ENCODE measurements at regions not wholly inside any gene's neighbourhood (a gene's known extent, or its start where the extent isn't known, plus 50 kb on each side); places are given as distances from the start of the nearest gene placed in this dataset.

DNA sequence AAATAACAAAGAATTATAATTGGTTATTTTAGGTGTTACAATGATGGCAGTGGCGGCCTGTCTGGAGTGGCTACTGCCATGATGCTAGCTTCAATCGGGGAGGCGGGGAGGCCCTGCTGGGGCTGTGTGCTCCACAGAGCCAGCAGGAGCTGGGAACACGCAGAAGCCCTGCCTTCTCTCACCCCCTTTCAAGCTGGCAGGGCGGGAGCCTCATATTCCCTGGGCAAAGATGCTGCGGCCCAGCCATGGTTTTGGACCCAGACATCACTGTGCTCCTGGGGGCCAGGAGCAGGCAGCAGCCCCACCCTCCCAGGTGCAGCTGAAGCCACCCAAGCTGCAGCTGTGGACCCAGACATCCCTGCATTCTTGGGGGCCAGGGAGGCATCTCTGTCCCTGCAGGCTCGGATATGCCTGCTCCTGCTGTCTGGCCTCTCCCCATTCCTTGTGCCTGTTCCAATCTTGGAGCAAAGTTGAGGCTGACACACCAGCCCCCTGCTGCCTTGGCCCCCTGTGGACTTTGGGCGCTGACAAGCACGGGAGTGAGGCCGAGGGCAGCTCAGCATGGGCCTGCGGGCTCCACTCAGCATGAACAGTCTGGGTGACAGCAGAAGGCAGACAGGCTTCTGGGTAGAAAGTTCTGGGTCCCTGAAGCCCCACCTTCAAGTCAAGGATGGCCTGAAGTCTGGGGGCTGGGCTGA is 263.1 kb upstream of the HTR2A start:
- H3K36me3 ChIP-seq (ENCODE audit: control insufficient read depth, insufficient read depth, low read length), result no peaks in the 10 kb centered on the region
- WGBS (ENCODE audit: insufficient coverage), result 90% methylated on average over 11 of the region's 11 CpGs
- DNase-seq, result no peak

DNA sequence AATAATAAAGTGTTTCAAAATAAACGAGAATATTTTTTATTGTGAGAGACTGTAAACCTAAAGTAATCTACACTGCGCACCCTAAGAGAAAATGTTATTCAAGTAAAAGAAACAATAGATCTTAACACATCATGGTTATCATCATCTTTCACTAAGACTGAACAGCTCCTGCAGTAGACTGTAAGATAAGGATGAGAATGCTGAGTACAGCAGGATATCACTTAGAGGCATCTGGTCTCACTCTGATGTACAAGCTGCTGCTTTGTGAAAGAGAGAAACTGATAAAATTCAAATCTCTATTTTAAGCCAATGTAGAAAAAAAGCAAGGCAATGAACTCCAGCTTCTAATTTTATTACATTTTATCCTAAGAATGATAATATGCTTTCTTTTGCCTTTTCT is 261.7 kb upstream of the HTR2A start:
- no peak for DNase-seq
- Histone ChIP-seq H3K36me3 (ENCODE audit: control insufficient read depth, insufficient read depth, low read length) (no peaks in the 10 kb centered on the region), H3K4me3 (ENCODE audit: low read length) (no peak overlapping the region), H3K27ac (ENCODE audit: low read length) (no peak overlapping the region), H3K4me1 (ENCODE audit: control insufficient read depth, insufficient read depth, low read length) (no peaks in the 10 kb centered on the region), H3K27me3 (ENCODE audit: control insufficient read depth, insufficient read depth, low read length) (no peaks in the 10 kb centered on the region), H3K9me3 (replicated peaks; ENCODE audit: control insufficient read depth, low read depth, low read length) (no peaks in the 10 kb centered on the region)
- no CpG with 5 or more reads among the region's 2 CpGs for WGBS (ENCODE audit: insufficient coverage)

More for the DNA sequence above, 263.1 kb upstream of the HTR2A start:
- no peaks in the 10 kb centered on the region for H3K4me1 ChIP-seq (ENCODE audit: control insufficient read depth, insufficient read depth, low read length)
- H3K9me3 ChIP-seq (replicated peaks; ENCODE audit: control insufficient read depth, low read depth, low read length), result no peaks in the 10 kb centered on the region
- no peak overlapping the region for H3K4me3 ChIP-seq (ENCODE audit: low read length)
- no peaks in the 10 kb centered on the region for H3K27me3 ChIP-seq (ENCODE audit: control insufficient read depth, insufficient read depth, low read length)
- H3K27ac ChIP-seq (ENCODE audit: low read length), result no peak overlapping the region

DNA sequence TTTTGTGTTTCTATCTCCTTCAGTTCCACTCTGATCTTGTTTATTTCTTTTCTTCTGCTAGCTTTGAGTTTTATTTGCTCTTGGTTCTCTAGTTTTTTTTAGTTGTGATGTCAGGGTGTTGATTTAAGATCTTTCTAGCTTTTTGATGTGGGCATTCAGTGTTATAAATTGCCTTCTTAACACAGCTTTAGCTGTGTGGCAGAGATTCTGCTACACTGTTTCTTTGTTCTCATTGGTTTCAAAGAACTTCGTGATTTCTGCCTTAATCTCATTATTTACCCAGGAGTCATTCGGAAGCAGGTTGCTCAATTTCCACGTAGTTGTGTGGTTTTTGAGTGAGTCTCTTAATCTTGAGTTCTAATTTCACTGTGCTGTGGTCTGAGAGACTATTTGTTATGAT is 251.7 kb upstream of the HTR2A start:
- H3K27ac ChIP-seq (ENCODE audit: low read length), result no peak overlapping the region
- no peaks in the 10 kb centered on the region for H3K27me3 ChIP-seq (ENCODE audit: control insufficient read depth, insufficient read depth, low read length)
- H3K36me3 ChIP-seq (ENCODE audit: control insufficient read depth, insufficient read depth, low read length), result no peaks in the 10 kb centered on the region
- no peaks in the 10 kb centered on the region for H3K9me3 ChIP-seq (replicated peaks; ENCODE audit: control insufficient read depth, low read depth, low read length)
- WGBS (ENCODE audit: insufficient coverage), result 83% methylated on average over 1 of the region's 3 CpGs
- no peaks in the 10 kb centered on the region for H3K4me1 ChIP-seq (ENCODE audit: control insufficient read depth, insufficient read depth, low read length)
- H3K4me3 ChIP-seq (ENCODE audit: low read length), result no peak overlapping the region
- DNase-seq, result no peak

DNA sequence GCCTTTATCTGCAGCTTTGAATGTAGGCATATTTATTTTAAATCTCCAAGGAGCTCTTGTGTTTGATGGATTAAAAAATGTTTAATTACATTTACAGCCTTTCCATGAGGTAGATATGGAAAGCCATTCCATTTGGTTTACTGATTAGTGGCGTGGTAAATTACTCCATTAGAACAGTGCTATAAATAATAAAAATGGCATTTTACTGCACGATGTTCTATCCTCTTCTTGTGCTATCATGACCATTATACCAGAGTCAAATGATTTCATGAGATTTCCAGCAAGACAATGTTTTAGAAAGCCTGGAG is 250.9 kb upstream of the HTR2A start:
- no peaks in the 10 kb centered on the region for H3K27me3 ChIP-seq (ENCODE audit: control insufficient read depth, insufficient read depth, low read length)
- no peaks in the 10 kb centered on the region for H3K4me1 ChIP-seq (ENCODE audit: control insufficient read depth, insufficient read depth, low read length)
- no peaks in the 10 kb centered on the region for H3K36me3 ChIP-seq (ENCODE audit: control insufficient read depth, insufficient read depth, low read length)
- no peaks in the 10 kb centered on the region for H3K9me3 ChIP-seq (replicated peaks; ENCODE audit: control insufficient read depth, low read depth, low read length)
- no peak overlapping the region for H3K27ac ChIP-seq (ENCODE audit: low read length)
- WGBS (ENCODE audit: insufficient coverage), result no CpG with 5 or more reads among the region's 2 CpGs
- DNase-seq, result no peak
- no peak overlapping the region for H3K4me3 ChIP-seq (ENCODE audit: low read length)

DNA sequence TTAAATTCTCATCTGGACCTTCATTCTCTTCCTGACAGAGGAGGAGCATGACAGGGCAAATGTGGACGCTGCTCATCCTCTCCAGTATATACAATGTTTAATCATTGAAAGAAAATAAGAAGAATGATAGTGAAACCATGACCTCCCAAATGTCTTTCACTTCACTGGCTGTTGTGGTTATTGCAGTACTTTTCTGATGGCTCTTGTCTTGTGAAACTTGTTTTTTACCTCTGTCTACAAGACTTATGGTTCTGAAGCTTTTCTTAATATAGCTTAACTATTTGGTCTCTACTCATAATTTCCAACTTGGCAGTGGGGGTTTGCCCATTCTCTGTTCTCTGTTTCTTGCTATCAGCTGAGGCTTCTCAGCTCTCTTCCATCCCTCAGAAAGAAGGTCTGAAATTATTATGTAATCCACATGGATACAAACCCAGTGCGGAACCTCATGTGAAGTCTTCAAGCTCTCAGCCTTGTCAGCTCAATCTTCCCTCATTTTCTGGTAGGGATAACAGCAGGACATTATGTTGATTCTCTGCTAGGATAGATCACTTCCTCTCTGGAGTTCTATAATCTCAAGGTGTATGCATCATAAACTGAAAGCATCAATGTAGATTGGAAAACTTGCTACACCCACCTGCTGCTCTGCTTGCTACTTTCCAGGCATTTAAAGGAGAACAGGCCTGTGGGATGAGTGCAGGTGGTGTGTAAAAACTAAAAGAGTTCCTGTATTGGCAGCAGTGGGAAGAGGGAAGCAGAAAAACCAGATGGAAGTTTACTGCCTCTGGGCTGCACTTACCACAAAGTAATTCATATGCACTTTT is 250.3 kb upstream of the HTR2A start:
- WGBS (ENCODE audit: insufficient coverage), result no CpG with 5 or more reads among the region's 2 CpGs

DNA sequence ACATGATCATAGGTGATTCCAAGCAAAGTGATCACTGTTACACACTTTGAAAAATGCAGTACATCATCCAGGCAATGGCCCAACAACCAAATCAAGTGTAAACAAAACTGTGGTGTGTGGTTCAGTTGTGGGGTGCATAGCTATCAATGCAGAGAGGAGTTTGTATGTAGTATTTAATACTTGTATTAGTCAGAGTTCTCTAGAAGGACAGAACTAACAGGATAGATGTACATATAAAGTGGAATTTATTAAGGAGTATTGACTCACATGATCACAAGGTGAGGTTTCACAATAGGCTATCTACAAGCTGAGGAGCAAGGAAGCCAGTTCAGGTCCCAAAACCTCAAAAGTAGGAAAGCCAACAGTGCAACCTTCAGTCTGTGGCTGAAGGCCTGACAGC is 249.3 kb upstream of the HTR2A start:
- no peak for DNase-seq
- Histone ChIP-seq H3K27ac (ENCODE audit: low read length) (no peak overlapping the region), H3K36me3 (ENCODE audit: control insufficient read depth, insufficient read depth, low read length) (no peaks in the 10 kb centered on the region), H3K27me3 (ENCODE audit: control insufficient read depth, insufficient read depth, low read length) (no peaks in the 10 kb centered on the region), H3K4me1 (ENCODE audit: control insufficient read depth, insufficient read depth, low read length) (no peaks in the 10 kb centered on the region), H3K9me3 (replicated peaks; ENCODE audit: control insufficient read depth, low read depth, low read length) (no peaks in the 10 kb centered on the region), H3K4me3 (ENCODE audit: low read length) (no peak overlapping the region)

More for the DNA sequence above, 250.3 kb upstream of the HTR2A start:
- Histone ChIP-seq H3K27me3 (ENCODE audit: control insufficient read depth, insufficient read depth, low read length) (no peaks in the 10 kb centered on the region), H3K4me1 (ENCODE audit: control insufficient read depth, insufficient read depth, low read length) (no peaks in the 10 kb centered on the region), H3K36me3 (ENCODE audit: control insufficient read depth, insufficient read depth, low read length) (no peaks in the 10 kb centered on the region), H3K27ac (ENCODE audit: low read length) (no peak overlapping the region), H3K9me3 (replicated peaks; ENCODE audit: control insufficient read depth, low read depth, low read length) (no peaks in the 10 kb centered on the region), H3K4me3 (ENCODE audit: low read length) (no peak overlapping the region)
- peak; percentile 27 for DNase-seq

DNA sequence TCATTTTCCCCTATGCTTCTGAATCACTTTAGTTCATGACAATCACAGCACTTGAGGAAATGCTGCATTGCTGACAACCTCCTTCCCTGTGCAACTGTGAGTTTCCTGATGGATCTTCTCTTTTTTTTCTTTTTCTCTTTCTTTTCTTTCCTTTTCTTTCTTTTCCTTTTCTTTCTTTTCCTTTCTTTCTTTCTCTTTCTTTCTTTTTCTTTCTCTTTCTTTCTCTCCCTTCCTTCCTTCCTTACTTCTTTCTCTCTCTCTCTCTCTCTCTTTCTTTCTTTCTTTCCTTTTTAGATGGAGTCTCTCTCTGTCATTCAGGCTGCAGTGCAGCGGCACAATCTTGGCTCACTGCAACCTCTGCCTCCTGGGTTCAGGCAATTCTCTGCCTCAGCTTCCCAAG is 247.9 kb upstream of the HTR2A start:
- no peak for DNase-seq
- WGBS (ENCODE audit: insufficient coverage), result no CpG with 5 or more reads among the region's 1 CpG
- no peaks in the 10 kb centered on the region for H3K27me3 ChIP-seq (ENCODE audit: control insufficient read depth, insufficient read depth, low read length)
- H3K27ac ChIP-seq (ENCODE audit: low read length), result no peak overlapping the region
- no peaks in the 10 kb centered on the region for H3K36me3 ChIP-seq (ENCODE audit: control insufficient read depth, insufficient read depth, low read length)
- no peaks in the 10 kb centered on the region for H3K4me1 ChIP-seq (ENCODE audit: control insufficient read depth, insufficient read depth, low read length)
- H3K4me3 ChIP-seq (ENCODE audit: low read length), result no peak overlapping the region
- H3K9me3 ChIP-seq (replicated peaks; ENCODE audit: control insufficient read depth, low read depth, low read length), result no peaks in the 10 kb centered on the region

DNA sequence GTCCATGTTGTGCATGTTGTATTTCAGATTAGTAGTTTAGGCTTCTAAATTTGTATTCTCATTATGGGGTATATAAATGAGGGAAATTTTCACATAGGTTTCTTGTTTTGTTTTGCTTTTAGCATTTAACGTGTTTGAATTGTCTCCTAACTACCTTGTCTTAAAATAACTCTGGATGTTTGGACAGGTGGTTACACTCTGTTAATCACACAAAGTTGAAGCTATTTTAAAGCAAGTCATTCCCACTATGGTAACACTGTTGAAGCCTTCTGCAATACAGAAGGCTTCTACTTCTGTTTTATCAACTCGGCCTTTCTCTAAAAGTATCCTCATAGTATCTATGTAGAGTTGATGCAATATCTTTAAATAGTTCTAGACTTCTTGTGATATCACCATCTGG is 245.3 kb upstream of the HTR2A start:
- Histone ChIP-seq H3K4me3 (ENCODE audit: low read length) (no peak overlapping the region), H3K36me3 (ENCODE audit: control insufficient read depth, insufficient read depth, low read length) (no peaks in the 10 kb centered on the region), H3K27ac (ENCODE audit: low read length) (no peak overlapping the region), H3K27me3 (ENCODE audit: control insufficient read depth, insufficient read depth, low read length) (no peaks in the 10 kb centered on the region), H3K9me3 (replicated peaks; ENCODE audit: control insufficient read depth, low read depth, low read length) (no peaks in the 10 kb centered on the region), H3K4me1 (ENCODE audit: control insufficient read depth, insufficient read depth, low read length) (no peaks in the 10 kb centered on the region)
- WGBS (ENCODE audit: insufficient coverage), result no CpG with 5 or more reads among the region's 2 CpGs
- DNase-seq, result no peak

DNA sequence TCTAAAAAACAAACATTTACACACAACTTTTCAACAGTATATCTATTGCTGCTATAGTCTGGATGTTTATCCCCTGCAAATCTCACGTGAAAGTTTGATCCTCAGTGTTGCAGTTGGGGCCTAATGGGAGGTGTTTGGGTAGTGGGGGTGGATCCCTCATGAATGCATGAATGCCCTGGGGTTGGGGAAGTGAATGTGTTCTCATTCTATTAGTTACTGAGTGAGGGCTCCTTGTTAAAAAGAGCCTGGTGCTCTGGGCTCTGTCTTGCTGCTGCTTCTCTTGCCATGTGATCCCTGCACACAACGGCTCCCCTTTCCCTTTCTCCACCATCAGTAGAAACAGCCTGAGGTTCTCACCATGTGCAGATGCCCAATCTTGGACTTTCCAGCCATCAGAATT is 242.7 kb upstream of the HTR2A start:
- Histone ChIP-seq H3K4me1 (ENCODE audit: control insufficient read depth, insufficient read depth, low read length) (no peaks in the 10 kb centered on the region), H3K27ac (ENCODE audit: low read length) (no peak overlapping the region), H3K36me3 (ENCODE audit: control insufficient read depth, insufficient read depth, low read length) (no peaks in the 10 kb centered on the region), H3K27me3 (ENCODE audit: control insufficient read depth, insufficient read depth, low read length) (no peaks in the 10 kb centered on the region), H3K9me3 (replicated peaks; ENCODE audit: control insufficient read depth, low read depth, low read length) (no peaks in the 10 kb centered on the region), H3K4me3 (ENCODE audit: low read length) (no peak overlapping the region)
- WGBS (ENCODE audit: insufficient coverage), result 71% methylated on average over 1 of the region's 2 CpGs
- no peak for DNase-seq

DNA sequence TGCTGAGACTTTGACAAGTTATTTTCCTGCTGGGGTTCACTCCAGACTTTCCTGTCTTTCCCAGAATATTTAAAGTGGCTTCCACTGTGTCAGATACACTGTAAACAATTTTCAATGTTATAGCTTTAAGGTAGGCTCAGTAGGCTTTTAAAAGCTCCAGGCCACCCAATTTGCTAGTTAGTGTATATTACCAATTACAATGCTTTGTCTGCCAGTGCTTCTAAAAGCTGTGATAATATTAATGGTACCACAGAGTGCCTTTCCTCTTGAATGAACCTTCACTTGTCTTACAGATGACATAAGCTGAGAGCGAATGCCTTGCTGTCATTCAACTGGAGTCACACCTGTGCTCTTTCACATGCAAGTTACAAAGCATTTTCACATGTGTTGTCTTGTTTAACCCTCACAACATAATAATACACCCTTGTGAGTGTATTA is 239.7 kb upstream of the HTR2A start:
- H3K27ac ChIP-seq (ENCODE audit: low read length), result no peak overlapping the region
- no peaks in the 10 kb centered on the region for H3K4me1 ChIP-seq (ENCODE audit: control insufficient read depth, insufficient read depth, low read length)
- no peaks in the 10 kb centered on the region for H3K27me3 ChIP-seq (ENCODE audit: control insufficient read depth, insufficient read depth, low read length)
- 57% methylated on average over 1 of the region's 1 CpG for WGBS (ENCODE audit: insufficient coverage)
- no peaks in the 10 kb centered on the region for H3K9me3 ChIP-seq (replicated peaks; ENCODE audit: control insufficient read depth, low read depth, low read length)
- H3K36me3 ChIP-seq (ENCODE audit: control insufficient read depth, insufficient read depth, low read length), result no peaks in the 10 kb centered on the region
- no peak for DNase-seq
- no peak overlapping the region for H3K4me3 ChIP-seq (ENCODE audit: low read length)

Data from muscle of leg (tissue), 3 donors.